HEK293T (cell line): ENCODE measurements at regions not wholly inside any gene's neighbourhood (a gene's known extent, or its start where the extent isn't known, plus 50 kb on each side); places are given as distances from the start of the nearest gene placed in this dataset.

Source experiments
- CTCF ChIA-PET: fragments of 350-600 bp; formaldehyde crosslinking; extraction: SDS; loops from one replicate; lab custom pipeline; 2021; ENCODE audit warnings: antibody characterized with exemption, inconsistent platforms; lab: Yijun Ruan, JAX
- POLR2A ChIA-PET: fragments of 350-600 bp; formaldehyde crosslinking; extraction: SDS; loops from one replicate; lab custom pipeline; 2020; ENCODE audit warnings: antibody characterized with exemption, inconsistent platforms; lab: Yijun Ruan, JAX
- DNase-seq: peaks from one replicate; pipeline ENCODE4 v3.0.0; 2012; ENCODE audit warnings: mixed read lengths; ENCODE audit errors: extremely low spot score
- ARNT ChIP-seq: fragments of 450-650 bp; IDR thresholded peaks from 2 replicates; pipeline ENCODE4 v1.6.1; 2017; ENCODE audit warnings: mild to moderate bottlenecking
- BHLHE40 ChIP-seq: fragments of 450-650 bp; IDR thresholded peaks from 2 replicates; pipeline ENCODE4 v1.6.1; 2016; ENCODE audit warnings: mild to moderate bottlenecking, moderate library complexity, borderline replicate concordance
- CTBP1 ChIP-seq: fragments of 450-650 bp; IDR thresholded peaks from 2 replicates; pipeline ENCODE4 v1.6.1; 2016; ENCODE audit warnings: borderline replicate concordance
- ELF4 ChIP-seq: fragments of 450-650 bp; IDR thresholded peaks from 2 replicates; pipeline ENCODE4 v1.6.1; 2017; ENCODE audit warnings: antibody characterized with exemption
- FOXA1 ChIP-seq: fragments of 450-650 bp; IDR thresholded peaks from 2 replicates; pipeline ENCODE4 v1.6.1; 2016; ENCODE audit warnings: mild to moderate bottlenecking
- FOXK2 ChIP-seq: fragments of 450-650 bp; IDR thresholded peaks from 2 replicates; pipeline ENCODE4 v1.6.1; 2016; ENCODE audit warnings: mild to moderate bottlenecking
- FOXM1 ChIP-seq: fragments of 450-650 bp; IDR thresholded peaks from 2 replicates; pipeline ENCODE4 v1.6.1; 2017; ENCODE audit warnings: mild to moderate bottlenecking, borderline replicate concordance
- HDGF ChIP-seq: fragments of 450-650 bp; IDR thresholded peaks from 2 replicates; pipeline ENCODE4 v1.6.1; 2017; ENCODE audit warnings: antibody characterized with exemption, borderline replicate concordance
- L3MBTL2 ChIP-seq: fragments of 450-650 bp; conservative IDR thresholded peaks from 2 replicates; pipeline ENCODE4 v1.6.1; 2016; ENCODE audit warnings: mild to moderate bottlenecking
- LEF1 ChIP-seq: fragments of 450-650 bp; IDR thresholded peaks from 2 replicates; pipeline ENCODE4 v1.6.1; 2017; ENCODE audit warnings: mild to moderate bottlenecking, borderline replicate concordance
- NFRKB ChIP-seq: fragments of 450-650 bp; IDR thresholded peaks from 2 replicates; pipeline ENCODE4 v1.6.1; 2016; ENCODE audit warnings: mild to moderate bottlenecking, moderate library complexity
- SP1 ChIP-seq: fragments of 450-650 bp; IDR thresholded peaks from 2 replicates; pipeline ENCODE4 v1.6.1; 2017
- SUZ12 ChIP-seq: fragments of 450-650 bp; IDR thresholded peaks from 2 replicates; pipeline ENCODE4 v1.6.1; 2016; ENCODE audit warnings: mild to moderate bottlenecking
- TARDBP ChIP-seq: fragments of 450-650 bp; IDR thresholded peaks from 2 replicates; pipeline ENCODE4 v1.6.1; 2016
- ZNF384 ChIP-seq: fragments of 450-650 bp; IDR thresholded peaks from 2 replicates; pipeline ENCODE4 v1.6.1; 2016
- TF ChIP-seq, protein P1 (sequence below): fragments of 450-650 bp; IDR thresholded peaks from 2 replicates; pipeline ENCODE4 v1.6.1; 2016

DNA sequence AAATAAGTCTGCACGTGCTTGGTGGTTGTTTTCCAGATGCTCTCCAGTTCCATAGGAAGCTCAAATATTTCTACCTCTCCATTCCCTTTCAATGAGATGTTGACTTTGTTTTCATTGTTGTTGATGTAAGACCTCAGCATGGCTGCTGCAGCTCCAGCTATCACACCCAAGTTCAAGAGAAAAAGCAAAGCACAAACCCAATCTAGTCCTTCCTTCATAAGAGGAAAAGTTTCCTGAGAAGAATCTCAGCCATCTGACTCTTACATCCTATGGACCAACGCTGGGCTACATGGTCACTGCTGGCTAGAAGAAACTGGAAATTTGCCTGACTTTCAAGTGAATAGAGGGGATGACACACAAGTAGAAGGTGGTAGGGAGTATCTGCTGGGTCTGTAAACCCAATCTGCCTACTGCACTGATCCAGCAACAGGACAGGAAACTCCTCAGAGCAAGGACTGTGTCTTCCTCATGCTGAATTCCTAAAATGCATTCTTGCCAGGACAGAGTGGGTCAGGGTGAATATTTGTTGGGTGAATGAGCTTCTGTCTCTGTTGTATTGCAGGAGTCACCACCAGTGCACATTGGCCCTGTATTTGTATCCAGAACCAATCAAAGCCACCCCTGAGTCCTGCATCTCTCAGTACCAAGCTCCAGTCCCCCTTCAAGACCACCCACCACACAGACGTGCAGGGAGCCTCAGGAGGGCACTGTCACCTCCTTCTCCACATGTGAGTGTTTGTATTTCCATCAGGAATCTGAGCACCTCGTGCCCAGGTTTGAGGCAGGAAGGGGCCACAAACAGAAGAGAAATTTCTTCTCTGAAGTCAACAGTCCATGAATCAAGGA lies 118.0 kb upstream of the IGLL5 start:
- ChIA-PET POLR2A (no interaction called here), CTCF (interaction anchor here (0.5 to 2.7 kb wide), 18 partner anchors 10 to 270 kb away, joined by 3 to 20 read pairs (median 5); no protein-coding TSS in a partner anchor)
- TF ChIP-seq FOXM1 (no peak), FOXK2 (no peak), L3MBTL2 (no peak), LEF1 (no peak)
- DNase-seq, result no peak

DNA sequence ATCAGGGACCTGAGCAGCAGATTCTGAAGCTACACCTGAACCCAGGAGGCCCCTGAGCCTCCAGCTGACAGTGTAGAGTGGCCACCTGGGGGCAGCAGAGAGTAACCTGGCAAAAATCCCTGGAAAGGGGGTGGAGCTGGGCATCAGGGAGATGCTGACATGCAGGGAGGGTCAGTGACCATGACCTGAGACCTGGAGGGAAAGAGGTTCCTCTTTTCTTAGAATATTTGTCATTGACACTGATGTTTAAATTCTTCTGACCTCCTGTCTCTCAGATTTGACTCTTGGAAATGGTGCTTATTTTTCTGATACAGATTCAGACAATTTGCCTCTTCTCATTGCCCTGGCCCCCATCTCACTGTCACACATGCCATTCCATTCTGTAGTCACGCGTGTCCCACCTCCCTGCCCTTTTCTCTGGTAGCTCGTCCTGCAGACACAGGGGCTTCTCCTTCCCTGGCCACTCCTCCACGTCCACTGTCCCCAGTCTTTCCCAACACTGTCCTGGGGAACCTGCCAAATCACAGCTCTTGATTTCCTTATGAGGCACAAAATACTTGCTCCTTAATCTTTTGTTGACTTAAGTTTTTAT lies 117.2 kb upstream of the IGLL5 start:
- DNase-seq, result peak; percentile 72

DNA sequence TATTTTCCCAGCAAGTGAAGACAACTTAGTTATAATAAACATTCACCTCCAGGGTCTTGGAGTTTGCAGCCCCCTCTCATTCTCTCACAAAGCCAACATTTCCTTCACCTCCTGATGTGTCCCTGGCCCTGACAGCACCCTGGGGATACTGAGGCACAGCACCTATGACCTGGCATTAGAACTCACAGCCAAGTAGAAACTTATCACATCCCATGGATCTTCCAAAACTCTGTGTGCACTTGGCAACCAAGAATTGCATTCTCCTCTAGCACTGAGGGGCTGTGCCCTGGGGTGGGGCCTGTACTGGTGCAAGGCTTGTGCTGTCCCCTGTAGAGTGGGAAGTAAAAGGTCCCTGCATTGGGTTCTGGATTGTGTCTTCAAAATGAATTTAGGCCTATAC lies 116.7 kb upstream of the IGLL5 start:
- no peak for DNase-seq
- CTCF ChIA-PET, result interaction anchor here (0.6 to 2.7 kb wide), 15 partner anchors 9 to 185 kb away, joined by 3 to 20 read pairs (median 6); no protein-coding TSS in a partner anchor
- TF ChIP-seq SUZ12, result no peak
- TF ChIP-seq LEF1, result no peak
- no peak for TF ChIP-seq FOXK2
- no peak for TF ChIP-seq HDGF
- no peak for TF ChIP-seq SP1
- TF ChIP-seq TARDBP, result no peak
- TF ChIP-seq FOXM1, result no peak
- TF ChIP-seq CTBP1, result no peak
- TF ChIP-seq, protein P1, sequence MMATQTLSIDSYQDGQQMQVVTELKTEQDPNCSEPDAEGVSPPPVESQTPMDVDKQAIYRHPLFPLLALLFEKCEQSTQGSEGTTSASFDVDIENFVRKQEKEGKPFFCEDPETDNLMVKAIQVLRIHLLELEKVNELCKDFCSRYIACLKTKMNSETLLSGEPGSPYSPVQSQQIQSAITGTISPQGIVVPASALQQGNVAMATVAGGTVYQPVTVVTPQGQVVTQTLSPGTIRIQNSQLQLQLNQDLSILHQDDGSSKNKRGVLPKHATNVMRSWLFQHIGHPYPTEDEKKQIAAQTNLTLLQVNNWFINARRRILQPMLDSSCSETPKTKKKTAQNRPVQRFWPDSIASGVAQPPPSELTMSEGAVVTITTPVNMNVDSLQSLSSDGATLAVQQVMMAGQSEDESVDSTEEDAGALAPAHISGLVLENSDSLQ, result no peak
- no peak for TF ChIP-seq ARNT
- no peak for TF ChIP-seq L3MBTL2
- no peak for TF ChIP-seq BHLHE40
- no peak for TF ChIP-seq ELF4
- TF ChIP-seq ZNF384, result no peak
- no peak for TF ChIP-seq NFRKB
- no peak for TF ChIP-seq FOXA1
- POLR2A ChIA-PET, result no interaction called here

More for the DNA sequence above, 117.2 kb upstream of the IGLL5 start:
- POLR2A ChIA-PET, result no interaction called here
- CTCF ChIA-PET, result interaction anchor here (0.6 to 2.7 kb wide), 18 partner anchors 8 to 270 kb away, joined by 3 to 20 read pairs (median 5); no protein-coding TSS in a partner anchor
- TF ChIP-seq, protein P1, result no peak
- TF ChIP-seq FOXK2, result no peak
- no peak for TF ChIP-seq TARDBP
- no peak for TF ChIP-seq LEF1
- no peak for TF ChIP-seq BHLHE40
- no peak for TF ChIP-seq FOXA1
- TF ChIP-seq HDGF, result no peak
- no peak for TF ChIP-seq SP1
- no peak for TF ChIP-seq ELF4
- TF ChIP-seq SUZ12, result no peak
- TF ChIP-seq FOXM1, result no peak
- no peak for TF ChIP-seq NFRKB

DNA sequence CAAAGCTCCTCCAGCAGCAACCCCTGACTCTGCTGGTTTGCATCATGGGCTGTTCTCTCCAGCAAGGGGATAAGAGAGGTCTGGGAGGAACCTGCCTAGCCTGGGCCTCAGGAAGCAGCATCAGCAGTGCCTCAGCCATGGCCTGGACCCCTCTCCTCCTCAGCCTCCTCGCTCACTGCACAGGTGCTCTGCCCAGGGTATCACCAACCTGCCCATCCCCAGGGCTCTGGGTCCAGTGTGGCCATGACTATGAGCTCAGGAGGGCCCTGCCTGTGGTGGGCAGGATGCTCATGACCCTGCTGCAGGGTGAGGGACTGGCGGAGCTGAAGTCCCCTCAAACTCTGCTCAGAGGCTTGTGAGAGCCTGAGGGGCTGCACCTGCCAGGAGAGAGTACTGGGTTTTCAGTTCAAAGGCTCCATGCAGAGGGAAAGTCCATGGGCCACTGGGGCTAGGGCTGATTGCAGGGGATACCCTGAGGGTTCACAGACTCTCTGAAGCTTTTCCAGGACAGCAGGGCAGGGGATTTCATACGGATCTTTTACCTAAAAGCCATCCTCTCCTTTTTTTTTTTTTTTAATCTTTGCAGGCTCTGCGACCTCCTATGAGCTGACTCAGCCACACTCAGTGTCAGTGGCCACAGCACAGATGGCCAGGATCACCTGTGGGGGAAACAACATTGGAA lies 115.8 kb upstream of the IGLL5 start:
- ChIA-PET POLR2A (no interaction called here), CTCF (interaction anchor here (0.7 kb wide), 2 partner anchors 148 to 349 kb away, joined by 3 read pairs; no protein-coding TSS in a partner anchor)
- DNase-seq, result no peak
- TF ChIP-seq ZNF384 (no peak), CTBP1 (no peak), HDGF (no peak), ELF4 (no peak), L3MBTL2 (no peak), NFRKB (no peak), LEF1 (no peak), BHLHE40 (no peak), SUZ12 (no peak), SP1 (no peak), TARDBP (no peak), FOXK2 (no peak)
- TF ChIP-seq, protein P1, result no peak

DNA sequence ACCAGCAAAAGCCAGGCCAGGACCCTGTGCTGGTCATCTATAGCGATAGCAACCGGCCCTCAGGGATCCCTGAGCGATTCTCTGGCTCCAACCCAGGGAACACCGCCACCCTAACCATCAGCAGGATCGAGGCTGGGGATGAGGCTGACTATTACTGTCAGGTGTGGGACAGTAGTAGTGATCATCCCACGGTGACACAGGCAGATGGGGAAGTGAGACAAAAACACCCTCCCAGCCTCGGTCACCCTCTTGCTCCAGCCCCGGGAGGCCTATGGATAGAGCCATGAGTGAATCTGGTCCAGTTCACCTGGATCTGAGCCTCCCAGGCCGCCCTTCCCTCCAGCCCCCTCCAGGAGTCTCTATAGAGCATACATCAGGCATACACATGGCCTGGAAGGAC lies 115.2 kb upstream of the IGLL5 start:
- CTCF ChIA-PET, result interaction anchor here (0.7 kb wide), 1 partner anchor 149 kb away, joined by 3 read pairs; no protein-coding TSS in a partner anchor
- TF ChIP-seq SUZ12 (no peak), TARDBP (no peak), CTBP1 (no peak), HDGF (no peak), ELF4 (no peak), BHLHE40 (no peak), FOXA1 (no peak), FOXM1 (no peak), LEF1 (no peak), FOXK2 (no peak), SP1 (no peak), L3MBTL2 (no peak), ARNT (no peak), ZNF384 (no peak)
- TF ChIP-seq, protein P1, result no peak
- no peak for DNase-seq
- POLR2A ChIA-PET, result no interaction called here
